GM18873 (cell line): ENCODE measurements at regions not wholly inside any gene's neighbourhood (a gene's known extent, or its start where the extent isn't known, plus 50 kb on each side); places are given as distances from the start of the nearest gene placed in this dataset.

Source experiments
- ATAC-seq: cut with Tn5 transposase; IDR thresholded peaks from one replicate; pipeline ENCODE4 v1.9.1; 2021; ENCODE audit warnings: mild to moderate bottlenecking, moderate library complexity, moderate number of reproducible peaks; ENCODE audit not compliant: unreplicated experiment, low FRiP score

GRCh38 chr1:228823200-228823599 lies 87.9 kb downstream of the RHOU start:
- no peak for ATAC-seq

- ATAC-seq = no peak
Measured at GRCh38 chr1:228824366-228824765, 89.1 kb downstream of the RHOU start.

GRCh38 chr1:228825041-228825440 lies 89.8 kb downstream of the RHOU start:
- ATAC-seq = no peak

- ATAC-seq = peak; percentile 77
Measured at GRCh38 chr1:228825840-228826484, 90.7 kb downstream of the RHOU start.

GRCh38 chr1:228827019-228827418 lies 91.7 kb downstream of the RHOU start:
- no peak for ATAC-seq

GRCh38 chr1:228828151-228828550 lies 92.9 kb downstream of the RHOU start:
- no peak for ATAC-seq

GRCh38 chr1:228830185-228830953 lies 95.1 kb downstream of the RHOU start:
- ATAC-seq = no peak

GRCh38 chr1:228830954-228831481 lies 95.7 kb downstream of the RHOU start:
- ATAC-seq = peak; percentile 83

GRCh38 chr1:228833911-228834688 lies 98.8 kb downstream of the RHOU start:
- ATAC-seq = no peak

- ATAC-seq = no peak
Measured at GRCh38 chr1:228835456-228835855, 100.2 kb downstream of the RHOU start.

- no peak for ATAC-seq
Measured at GRCh38 chr1:228835911-228836310, 100.6 kb downstream of the RHOU start.

- ATAC-seq = no peak
Measured at GRCh38 chr1:228836427-228836826, 101.1 kb downstream of the RHOU start.

GRCh38 chr1:228837032-228837431 lies 101.8 kb downstream of the RHOU start:
- ATAC-seq = no peak

- peak; percentile 51 for ATAC-seq
Measured at GRCh38 chr1:228837817-228838716, 102.8 kb downstream of the RHOU start.

GRCh38 chr1:228838717-228839500 lies 103.6 kb downstream of the RHOU start:
- no peak for ATAC-seq

GRCh38 chr1:228839656-228840055 lies 104.4 kb downstream of the RHOU start:
- ATAC-seq = no peak

- ATAC-seq = no peak
Measured at GRCh38 chr1:228841632-228842031, 106.4 kb downstream of the RHOU start.

GRCh38 chr1:228842094-228842775 lies 107.0 kb downstream of the RHOU start:
- peak; percentile 50 for ATAC-seq

GRCh38 chr1:228845101-228845500 lies 109.8 kb downstream of the RHOU start:
- no peak for ATAC-seq
